ENCODE measurements at regions not wholly inside any gene's neighbourhood (a gene's known extent, or its start where the extent isn't known, plus 50 kb on each side); places are given as distances from the start of the nearest gene placed in this dataset.

DNA sequence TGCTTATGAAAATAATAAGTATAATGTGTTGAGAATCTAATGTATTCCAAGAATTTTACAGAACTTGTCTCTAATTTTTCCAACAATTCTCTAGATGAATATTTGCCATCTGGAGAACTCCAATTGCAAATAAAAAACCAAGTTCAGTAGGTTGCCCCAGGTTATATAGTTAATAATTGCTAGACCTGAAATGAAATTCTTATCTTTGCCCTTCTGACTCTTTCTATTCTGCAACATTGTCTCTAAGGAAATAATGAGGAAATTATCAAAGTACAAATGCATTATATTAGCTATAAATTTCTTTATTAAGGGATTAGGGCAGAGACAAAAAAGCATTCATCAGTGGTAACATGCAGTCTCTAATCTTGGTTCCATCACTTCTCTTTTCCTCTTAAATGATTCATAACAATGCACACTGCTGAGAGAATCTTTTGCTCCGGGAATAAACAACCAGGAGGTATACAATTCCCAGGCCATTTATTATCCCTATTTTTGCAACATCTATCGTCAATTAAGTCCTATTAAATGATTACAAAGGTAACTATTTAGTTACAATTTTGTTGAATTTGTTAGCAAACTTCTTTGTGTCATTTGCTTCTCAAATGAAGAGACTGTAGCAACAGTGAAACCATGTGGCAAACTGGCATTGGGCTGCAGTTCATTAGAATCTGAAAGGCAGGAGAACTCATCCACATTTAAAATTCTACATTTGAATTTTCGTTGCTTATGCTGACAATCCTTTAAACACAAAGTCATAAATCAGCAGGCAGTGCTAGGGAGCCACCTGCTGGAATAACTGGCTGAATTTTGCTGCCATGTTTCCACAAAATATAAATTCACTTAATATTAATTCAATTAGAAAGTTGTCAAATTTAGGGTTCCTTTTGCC, 349.6 kb downstream of the KIF2B start:
- no peaks in the 10 kb centered on the region for H3K27me3 ChIP-seq (ENCODE audit: control insufficient read depth, insufficient read depth, low read length)
- H4K20me1 ChIP-seq (ENCODE audit: control insufficient read depth, extremely low read depth, insufficient read depth, low read length): no peaks in the 10 kb centered on the region
- H3K36me3 ChIP-seq (ENCODE audit: control insufficient read depth, insufficient read depth, low read length): no peaks in the 10 kb centered on the region

DNA sequence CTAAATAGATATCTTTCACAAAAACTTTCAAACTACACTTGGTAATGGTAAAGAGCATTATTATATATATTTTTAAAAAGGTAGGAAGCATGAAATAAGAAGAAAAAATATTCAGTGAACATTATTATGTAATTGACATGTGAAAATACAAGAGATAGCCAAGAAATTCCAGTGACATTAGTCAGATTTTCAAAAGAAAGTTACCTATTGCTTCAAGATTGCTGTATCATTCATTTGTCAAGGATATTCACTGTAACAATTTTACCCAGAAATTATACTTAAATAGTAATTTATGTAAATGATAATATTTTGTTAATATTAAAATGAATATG, 350.2 kb downstream of the KIF2B start:
- no peak overlapping the region for H3K4me3 ChIP-seq (replicated peaks in 1 of 4; ENCODE audit: control extremely low read depth in 1 of 4, insufficient read depth in 1 of 4, low read depth in 3 of 4, low read length in 4 of 4)
- H3K4me1 ChIP-seq (ENCODE audit: control insufficient read depth, extremely low read depth, insufficient read depth, low read length): no peaks in the 10 kb centered on the region
- no peak for DNase-seq (ENCODE audit: low read depth in 2 of 2)
- no peaks in the 10 kb centered on the region for H3K9me3 ChIP-seq (ENCODE audit: control insufficient read depth, insufficient read depth, low read depth, low read length)
- no peaks in the 10 kb centered on the region for H3K27me3 ChIP-seq (ENCODE audit: control insufficient read depth, insufficient read depth, low read length)
- no peak overlapping the region for H3K9ac ChIP-seq (ENCODE audit: insufficient read depth, low read length)
- H3K4me2 ChIP-seq (ENCODE audit: extremely low read depth, insufficient read depth, low read length): no peak overlapping the region
- H4K20me1 ChIP-seq (ENCODE audit: control insufficient read depth, extremely low read depth, insufficient read depth, low read length): no peaks in the 10 kb centered on the region
- no peaks in the 10 kb centered on the region for H3K36me3 ChIP-seq (ENCODE audit: control insufficient read depth, insufficient read depth, low read length)
- TF ChIP-seq, protein P1, sequence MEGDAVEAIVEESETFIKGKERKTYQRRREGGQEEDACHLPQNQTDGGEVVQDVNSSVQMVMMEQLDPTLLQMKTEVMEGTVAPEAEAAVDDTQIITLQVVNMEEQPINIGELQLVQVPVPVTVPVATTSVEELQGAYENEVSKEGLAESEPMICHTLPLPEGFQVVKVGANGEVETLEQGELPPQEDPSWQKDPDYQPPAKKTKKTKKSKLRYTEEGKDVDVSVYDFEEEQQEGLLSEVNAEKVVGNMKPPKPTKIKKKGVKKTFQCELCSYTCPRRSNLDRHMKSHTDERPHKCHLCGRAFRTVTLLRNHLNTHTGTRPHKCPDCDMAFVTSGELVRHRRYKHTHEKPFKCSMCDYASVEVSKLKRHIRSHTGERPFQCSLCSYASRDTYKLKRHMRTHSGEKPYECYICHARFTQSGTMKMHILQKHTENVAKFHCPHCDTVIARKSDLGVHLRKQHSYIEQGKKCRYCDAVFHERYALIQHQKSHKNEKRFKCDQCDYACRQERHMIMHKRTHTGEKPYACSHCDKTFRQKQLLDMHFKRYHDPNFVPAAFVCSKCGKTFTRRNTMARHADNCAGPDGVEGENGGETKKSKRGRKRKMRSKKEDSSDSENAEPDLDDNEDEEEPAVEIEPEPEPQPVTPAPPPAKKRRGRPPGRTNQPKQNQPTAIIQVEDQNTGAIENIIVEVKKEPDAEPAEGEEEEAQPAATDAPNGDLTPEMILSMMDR (conservative IDR thresholded peaks at IDR 0.05 in 1 of 2, IDR thresholded peaks at IDR 0.05 in 1 of 2; ENCODE audit: low read depth in 1 of 2, low read length in 2 of 2): no peak
- TF ChIP-seq EZH2 (IDR thresholded peaks at IDR 0.05; ENCODE audit: low read length, missing control alignments): no peak
- H3K79me2 ChIP-seq (ENCODE audit: control insufficient read depth, insufficient read depth, low read length): no peaks in the 10 kb centered on the region
- H2AFZ ChIP-seq (ENCODE audit: low read length): no peak overlapping the region
- H3K27ac ChIP-seq (ENCODE audit: insufficient read depth, low read length): no peak overlapping the region

More for the DNA sequence above, 349.6 kb downstream of the KIF2B start:
- Histone ChIP-seq H2AFZ (ENCODE audit: low read length) (no peak overlapping the region), H3K4me1 (ENCODE audit: control insufficient read depth, extremely low read depth, insufficient read depth, low read length) (no peaks in the 10 kb centered on the region), H3K27ac (ENCODE audit: insufficient read depth, low read length) (no peak overlapping the region), H3K9ac (ENCODE audit: insufficient read depth, low read length) (no peak overlapping the region), H3K79me2 (ENCODE audit: control insufficient read depth, insufficient read depth, low read length) (no peaks in the 10 kb centered on the region), H3K4me3 (replicated peaks in 1 of 4; ENCODE audit: control extremely low read depth in 1 of 4, insufficient read depth in 1 of 4, low read depth in 3 of 4, low read length in 4 of 4) (no peak overlapping the region), H3K4me2 (ENCODE audit: extremely low read depth, insufficient read depth, low read length) (no peak overlapping the region), H3K9me3 (ENCODE audit: control insufficient read depth, insufficient read depth, low read depth, low read length) (no peaks in the 10 kb centered on the region)
- DNase-seq (ENCODE audit: low read depth in 2 of 2): peak in 1 of 2 donors; percentile 18
- no peak for TF ChIP-seq EZH2 (IDR thresholded peaks at IDR 0.05; ENCODE audit: low read length, missing control alignments)
- TF ChIP-seq, protein P1 (conservative IDR thresholded peaks at IDR 0.05 in 1 of 2, IDR thresholded peaks at IDR 0.05 in 1 of 2; ENCODE audit: low read depth in 1 of 2, low read length in 2 of 2): peak; percentile 36 to 40

DNA sequence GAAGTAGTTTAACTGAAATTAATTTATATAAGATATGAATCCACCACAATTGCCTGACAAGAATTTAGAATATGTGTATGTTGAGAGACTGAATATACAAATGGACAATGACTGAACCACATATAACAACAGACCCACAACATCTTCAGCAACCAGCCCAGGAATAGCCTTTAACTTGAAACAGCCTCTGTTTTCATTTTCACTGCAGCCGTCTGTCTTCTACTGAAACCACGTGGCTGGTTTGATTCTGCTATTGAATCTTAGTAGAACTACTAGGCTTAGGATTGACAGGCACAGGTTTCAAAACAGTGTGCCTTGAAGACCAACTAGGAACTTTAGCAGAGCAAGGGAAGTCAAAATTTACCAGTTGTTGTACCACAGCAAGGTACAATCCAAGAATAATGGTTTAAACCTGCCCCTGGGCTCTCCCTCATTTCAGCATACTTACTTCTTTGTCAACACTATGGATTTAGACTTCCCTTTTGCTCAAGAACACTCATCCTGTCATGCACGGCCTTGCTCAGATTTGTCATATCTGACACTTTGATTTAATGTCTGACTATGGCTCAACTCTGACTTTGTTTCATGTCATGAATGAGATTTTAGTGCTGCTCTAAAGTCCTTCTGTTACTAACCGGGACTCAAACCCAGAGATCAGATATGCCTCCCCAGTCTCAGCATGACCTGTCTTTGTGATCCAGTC, 355.0 kb downstream of the KIF2B start:
- no peak overlapping the region for H3K4me3 ChIP-seq (replicated peaks in 1 of 4; ENCODE audit: control extremely low read depth in 1 of 4, insufficient read depth in 1 of 4, low read depth in 3 of 4, low read length in 4 of 4)
- H2AFZ ChIP-seq (ENCODE audit: low read length): no peak overlapping the region
- no peak overlapping the region for H3K27ac ChIP-seq (ENCODE audit: insufficient read depth, low read length)
- TF ChIP-seq EZH2 (IDR thresholded peaks at IDR 0.05; ENCODE audit: low read length, missing control alignments): no peak
- TF ChIP-seq, protein P1 (conservative IDR thresholded peaks at IDR 0.05 in 1 of 2, IDR thresholded peaks at IDR 0.05 in 1 of 2; ENCODE audit: low read depth in 1 of 2, low read length in 2 of 2): no peak
- no peaks in the 10 kb centered on the region for H3K4me1 ChIP-seq (ENCODE audit: control insufficient read depth, extremely low read depth, insufficient read depth, low read length)
- no peaks in the 10 kb centered on the region for H4K20me1 ChIP-seq (ENCODE audit: control insufficient read depth, extremely low read depth, insufficient read depth, low read length)
- H3K36me3 ChIP-seq (ENCODE audit: control insufficient read depth, insufficient read depth, low read length): no peaks in the 10 kb centered on the region
- no peaks in the 10 kb centered on the region for H3K79me2 ChIP-seq (ENCODE audit: control insufficient read depth, insufficient read depth, low read length)
- DNase-seq (ENCODE audit: low read depth in 2 of 2): no peak
- no peaks in the 10 kb centered on the region for H3K9me3 ChIP-seq (ENCODE audit: control insufficient read depth, insufficient read depth, low read depth, low read length)
- no peak overlapping the region for H3K4me2 ChIP-seq (ENCODE audit: extremely low read depth, insufficient read depth, low read length)
- no peaks in the 10 kb centered on the region for H3K27me3 ChIP-seq (ENCODE audit: control insufficient read depth, insufficient read depth, low read length)
- no peak overlapping the region for H3K9ac ChIP-seq (ENCODE audit: insufficient read depth, low read length)
